Mesothelial cell of epicardium (in vitro differentiated cells): ENCODE measurements at regions not wholly inside any gene's neighbourhood (a gene's known extent, or its start where the extent isn't known, plus 50 kb on each side); places are given as distances from the start of the nearest gene placed in this dataset.

Experiments used
- DNase-seq, 2 experiments: peaks; one replicate each; pipeline ENCODE4 v3.0.0; 2021; ENCODE audit warnings: low spot score in 2 of 2; ENCODE audit not compliant: unreplicated experiment in 2 of 2
- H3K27ac Mint-ChIP-seq: 2 replicates; pipeline ENCODE4 v1.8.0; 2021; ENCODE audit warnings: mixed read lengths
- H3K27me3 Mint-ChIP-seq: 2 replicates; pipeline ENCODE4 v1.8.0; 2021; ENCODE audit warnings: low read depth, mixed read lengths
- H3K36me3 Mint-ChIP-seq: 2 replicates; pipeline ENCODE4 v1.8.0; 2021; ENCODE audit warnings: mixed read lengths
- H3K4me1 Mint-ChIP-seq: 2 replicates; pipeline ENCODE4 v1.8.0; 2021; ENCODE audit warnings: mixed read lengths
- H3K4me3 Mint-ChIP-seq: 2 replicates; pipeline ENCODE4 v1.8.0; 2021; ENCODE audit warnings: mild to moderate bottlenecking, moderate library complexity, mixed read lengths
- H3K9me3 Mint-ChIP-seq: 2 replicates; pipeline ENCODE4 v1.8.0; 2021; ENCODE audit warnings: mixed read lengths
- TF ChIP-seq, protein P1 (sequence below): fragments of 200-600 bp; sonication (generic); IDR thresholded peaks from one replicate; pipeline ENCODE4 v1.5.0; 2021; ENCODE audit warnings: antibody characterized with exemption; ENCODE audit not compliant: unreplicated experiment

DNA sequence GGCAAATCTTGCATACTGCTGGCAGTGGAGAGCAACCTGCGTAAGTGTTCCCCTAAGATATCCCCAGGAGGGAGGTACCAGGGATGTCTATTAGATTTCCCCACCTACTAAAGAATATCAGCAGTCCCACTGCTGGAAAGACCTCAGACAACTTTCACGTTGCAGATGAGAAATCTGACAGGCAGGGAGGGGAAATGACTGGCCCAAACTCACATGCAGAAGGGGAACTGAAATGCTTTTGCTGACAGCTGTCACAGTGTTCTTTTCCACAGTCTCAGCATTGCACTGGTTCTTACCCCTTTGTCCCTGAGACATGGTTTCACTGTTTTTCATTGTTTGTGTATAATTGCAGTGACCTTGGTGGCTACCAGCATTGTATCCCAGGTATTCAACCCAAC lies 84.8 kb upstream of the ATP1A1 start:
- Mint-ChIP-seq H3K9me3 (peaks cover 6% of the 10 kb centered on the region), H3K4me3 (no peak overlapping the region), H3K4me1 (peaks cover 28% of the 10 kb centered on the region), H3K27ac (no peak overlapping the region), H3K36me3 (no peaks in the 10 kb centered on the region), H3K27me3 (no peaks in the 10 kb centered on the region)
- no peak for DNase-seq
- TF ChIP-seq, protein P1, sequence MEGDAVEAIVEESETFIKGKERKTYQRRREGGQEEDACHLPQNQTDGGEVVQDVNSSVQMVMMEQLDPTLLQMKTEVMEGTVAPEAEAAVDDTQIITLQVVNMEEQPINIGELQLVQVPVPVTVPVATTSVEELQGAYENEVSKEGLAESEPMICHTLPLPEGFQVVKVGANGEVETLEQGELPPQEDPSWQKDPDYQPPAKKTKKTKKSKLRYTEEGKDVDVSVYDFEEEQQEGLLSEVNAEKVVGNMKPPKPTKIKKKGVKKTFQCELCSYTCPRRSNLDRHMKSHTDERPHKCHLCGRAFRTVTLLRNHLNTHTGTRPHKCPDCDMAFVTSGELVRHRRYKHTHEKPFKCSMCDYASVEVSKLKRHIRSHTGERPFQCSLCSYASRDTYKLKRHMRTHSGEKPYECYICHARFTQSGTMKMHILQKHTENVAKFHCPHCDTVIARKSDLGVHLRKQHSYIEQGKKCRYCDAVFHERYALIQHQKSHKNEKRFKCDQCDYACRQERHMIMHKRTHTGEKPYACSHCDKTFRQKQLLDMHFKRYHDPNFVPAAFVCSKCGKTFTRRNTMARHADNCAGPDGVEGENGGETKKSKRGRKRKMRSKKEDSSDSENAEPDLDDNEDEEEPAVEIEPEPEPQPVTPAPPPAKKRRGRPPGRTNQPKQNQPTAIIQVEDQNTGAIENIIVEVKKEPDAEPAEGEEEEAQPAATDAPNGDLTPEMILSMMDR = no peak

DNA sequence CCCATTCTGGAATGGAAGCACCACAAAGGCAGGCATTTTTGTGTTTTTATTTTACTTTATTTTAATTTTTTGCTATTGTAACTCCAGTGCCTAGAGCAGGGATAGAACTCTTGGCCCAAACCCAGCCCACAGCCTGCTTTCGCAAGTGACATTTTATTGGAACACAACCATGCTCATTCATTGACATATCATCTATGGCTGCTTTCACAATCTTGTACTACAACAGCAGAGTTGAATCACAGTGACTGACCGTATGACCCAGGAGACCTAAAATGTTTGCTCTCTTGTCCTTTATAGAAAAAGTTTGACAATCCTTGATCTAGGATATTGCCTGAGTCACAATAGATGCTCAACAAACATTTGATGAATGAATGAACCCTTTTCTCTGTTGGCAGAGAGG lies 83.9 kb upstream of the ATP1A1 start:
- H3K9me3 Mint-ChIP-seq = peaks cover 3% of the 10 kb centered on the region
- H3K36me3 Mint-ChIP-seq = no peaks in the 10 kb centered on the region
- TF ChIP-seq, protein P1 = no peak
- peaks cover 28% of the 10 kb centered on the region for H3K4me1 Mint-ChIP-seq
- no peak overlapping the region for H3K27ac Mint-ChIP-seq
- no peaks in the 10 kb centered on the region for H3K27me3 Mint-ChIP-seq
- DNase-seq = no peak
- no peak overlapping the region for H3K4me3 Mint-ChIP-seq

DNA sequence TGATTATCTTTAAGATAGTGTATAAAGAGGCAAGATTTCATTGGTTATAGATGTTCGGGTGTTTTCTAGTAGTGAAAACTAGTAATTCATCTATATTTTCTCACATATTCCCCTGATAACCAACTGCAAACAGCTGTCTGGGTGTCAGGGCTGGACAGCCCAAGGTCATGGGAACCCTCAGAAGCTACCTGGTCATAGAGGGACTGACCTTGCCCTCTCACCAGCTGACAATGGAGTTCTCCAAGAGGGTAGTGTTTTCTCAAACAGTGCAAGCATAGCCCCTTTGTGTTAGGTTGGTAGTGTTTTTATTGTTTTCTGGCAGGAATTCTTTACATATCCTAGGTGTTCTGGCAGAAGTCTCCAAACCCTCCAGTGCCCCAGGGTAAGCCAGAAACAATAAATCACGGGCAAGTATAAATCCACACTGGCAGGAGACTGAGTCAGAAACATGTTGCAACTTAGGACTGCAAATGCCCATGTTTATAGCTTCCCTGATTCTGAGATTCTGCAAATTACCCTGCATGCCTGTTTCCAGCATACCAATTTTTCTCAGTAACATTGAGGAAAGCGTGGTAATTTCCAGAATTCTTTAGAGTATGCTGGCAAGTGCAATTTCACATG lies 82.8 kb upstream of the ATP1A1 start:
- no peaks in the 10 kb centered on the region for H3K36me3 Mint-ChIP-seq

DNA sequence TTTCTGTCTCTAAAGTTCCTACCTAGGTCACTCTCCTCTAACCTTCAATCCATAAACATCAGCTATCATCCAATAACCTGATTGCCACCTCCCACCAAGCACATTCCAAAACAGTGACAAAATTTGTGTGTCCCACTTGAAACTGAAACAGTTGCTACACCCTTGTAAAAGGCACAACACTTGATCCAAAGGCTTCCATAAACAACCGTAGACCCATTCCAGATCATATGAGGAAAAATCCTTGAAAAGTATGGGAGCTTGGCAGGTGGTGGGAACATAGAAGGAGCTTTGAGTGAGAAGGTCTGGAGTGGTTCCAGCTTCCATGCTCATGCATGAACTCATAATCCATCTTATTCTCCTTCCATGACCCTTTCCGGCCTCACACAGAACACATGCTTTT lies 82.0 kb upstream of the ATP1A1 start:
- no peaks in the 10 kb centered on the region for H3K36me3 Mint-ChIP-seq
- H3K4me1 Mint-ChIP-seq = peaks cover 24% of the 10 kb centered on the region
- H3K27me3 Mint-ChIP-seq = no peaks in the 10 kb centered on the region
- TF ChIP-seq, protein P1 = no peak
- no peak overlapping the region for H3K27ac Mint-ChIP-seq
- DNase-seq = no peak
- H3K9me3 Mint-ChIP-seq = peaks cover 3% of the 10 kb centered on the region
- no peak overlapping the region for H3K4me3 Mint-ChIP-seq

More for the DNA sequence above, 82.8 kb upstream of the ATP1A1 start:
- Mint-ChIP-seq H3K27me3 (no peaks in the 10 kb centered on the region), H3K4me1 (peaks cover 28% of the 10 kb centered on the region), H3K27ac (peak overlapping the region; percentile 66), H3K9me3 (peaks cover 3% of the 10 kb centered on the region), H3K4me3 (no peak overlapping the region)
- DNase-seq = no peak
- TF ChIP-seq, protein P1 = no peak

DNA sequence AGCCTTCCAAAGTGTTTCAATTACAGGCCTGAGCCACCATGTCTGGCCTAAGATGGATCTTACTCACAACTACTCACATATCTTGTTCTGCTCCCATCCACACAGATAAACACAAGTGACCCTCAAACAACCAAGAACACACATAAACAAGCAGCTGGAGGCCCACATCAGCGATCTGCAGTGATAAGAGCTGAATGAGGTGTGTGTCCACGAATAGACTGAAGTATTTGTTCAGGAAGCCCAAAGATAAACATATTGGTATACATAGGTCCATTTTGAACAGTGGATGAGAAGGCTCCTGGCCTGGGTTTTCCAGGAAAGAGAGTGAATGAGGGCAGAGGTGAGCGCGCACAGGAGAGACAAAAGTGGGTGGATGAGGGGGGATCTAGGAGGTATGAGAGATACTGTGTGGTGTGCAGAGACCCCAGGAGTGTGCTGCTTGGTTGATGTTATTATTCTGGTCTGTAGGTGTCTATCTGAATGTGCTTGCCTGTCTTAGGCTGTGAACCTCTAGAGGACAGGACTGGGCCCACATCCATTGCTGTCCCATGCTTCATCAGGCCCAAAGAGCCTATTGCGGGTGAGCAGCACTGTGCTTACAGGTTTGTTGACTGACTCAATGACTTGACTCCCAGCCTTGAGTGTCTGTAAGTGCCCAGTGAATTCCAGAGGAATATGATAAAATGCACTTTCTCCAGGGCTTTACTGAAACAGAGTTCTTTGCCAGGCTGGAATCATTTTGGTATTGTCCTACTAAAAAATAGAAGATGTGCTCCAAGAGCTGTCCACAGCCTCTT lies 79.9 kb upstream of the ATP1A1 start:
- H3K27ac Mint-ChIP-seq = no peak overlapping the region

More for the DNA sequence above, 79.9 kb upstream of the ATP1A1 start:
- no peaks in the 10 kb centered on the region for H3K27me3 Mint-ChIP-seq
- peaks cover 3% of the 10 kb centered on the region for H3K9me3 Mint-ChIP-seq
- no peak overlapping the region for H3K4me3 Mint-ChIP-seq
- H3K36me3 Mint-ChIP-seq = no peaks in the 10 kb centered on the region
- DNase-seq = no peak
- peaks cover 14% of the 10 kb centered on the region for H3K4me1 Mint-ChIP-seq
- TF ChIP-seq, protein P1 = no peak
